ENCODE measurements at regions not wholly inside any gene's neighbourhood (a gene's known extent, or its start where the extent isn't known, plus 50 kb on each side); places are given as distances from the start of the nearest gene placed in this dataset.
"Not testable (repeated sequence)": the region's sequence is repeated elsewhere in the genome, so short reads cannot be mapped to it uniquely, and the experiment has no call there.

- H3K27ac ChIP-seq (replicated peaks), result no peak overlapping the region
- peaks cover 3% of the 10 kb centered on the region for H3K27me3 ChIP-seq (ENCODE audit: insufficient read depth, poor library complexity, severe bottlenecking)
- TF ChIP-seq SPI1 (IDR thresholded peaks at IDR 0.05; ENCODE audit: borderline replicate concordance, low read depth) (no peak), CTCF (IDR thresholded peaks at IDR 0.05; ENCODE audit: insufficient read depth, low read length) (no peak), POLR2AphosphoS5 (IDR thresholded peaks at IDR 0.05; ENCODE audit: low read depth) (no peak), GABPA (IDR thresholded peaks at IDR 0.05; ENCODE audit: low read depth) (no peak)
- TF ChIP-seq, protein P1, sequence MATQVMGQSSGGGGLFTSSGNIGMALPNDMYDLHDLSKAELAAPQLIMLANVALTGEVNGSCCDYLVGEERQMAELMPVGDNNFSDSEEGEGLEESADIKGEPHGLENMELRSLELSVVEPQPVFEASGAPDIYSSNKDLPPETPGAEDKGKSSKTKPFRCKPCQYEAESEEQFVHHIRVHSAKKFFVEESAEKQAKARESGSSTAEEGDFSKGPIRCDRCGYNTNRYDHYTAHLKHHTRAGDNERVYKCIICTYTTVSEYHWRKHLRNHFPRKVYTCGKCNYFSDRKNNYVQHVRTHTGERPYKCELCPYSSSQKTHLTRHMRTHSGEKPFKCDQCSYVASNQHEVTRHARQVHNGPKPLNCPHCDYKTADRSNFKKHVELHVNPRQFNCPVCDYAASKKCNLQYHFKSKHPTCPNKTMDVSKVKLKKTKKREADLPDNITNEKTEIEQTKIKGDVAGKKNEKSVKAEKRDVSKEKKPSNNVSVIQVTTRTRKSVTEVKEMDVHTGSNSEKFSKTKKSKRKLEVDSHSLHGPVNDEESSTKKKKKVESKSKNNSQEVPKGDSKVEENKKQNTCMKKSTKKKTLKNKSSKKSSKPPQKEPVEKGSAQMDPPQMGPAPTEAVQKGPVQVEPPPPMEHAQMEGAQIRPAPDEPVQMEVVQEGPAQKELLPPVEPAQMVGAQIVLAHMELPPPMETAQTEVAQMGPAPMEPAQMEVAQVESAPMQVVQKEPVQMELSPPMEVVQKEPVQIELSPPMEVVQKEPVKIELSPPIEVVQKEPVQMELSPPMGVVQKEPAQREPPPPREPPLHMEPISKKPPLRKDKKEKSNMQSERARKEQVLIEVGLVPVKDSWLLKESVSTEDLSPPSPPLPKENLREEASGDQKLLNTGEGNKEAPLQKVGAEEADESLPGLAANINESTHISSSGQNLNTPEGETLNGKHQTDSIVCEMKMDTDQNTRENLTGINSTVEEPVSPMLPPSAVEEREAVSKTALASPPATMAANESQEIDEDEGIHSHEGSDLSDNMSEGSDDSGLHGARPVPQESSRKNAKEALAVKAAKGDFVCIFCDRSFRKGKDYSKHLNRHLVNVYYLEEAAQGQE (IDR thresholded peaks at IDR 0.05; ENCODE audit: insufficient replicate concordance, low read depth), result no peak
- no peak overlapping the region for H3K4me3 ChIP-seq (replicated peaks; ENCODE audit: insufficient read depth, low read length)
- DNase-seq (ENCODE audit: low read depth in 1 of 2, low spot score in 1 of 2), result no peak
These were observed 55.8 kb upstream of the NANOS1 start for GRCh38 chr10:118973744-118974143.

GRCh38 chr10:118974951-118975350 lies 54.6 kb upstream of the NANOS1 start:
- DNase-seq (ENCODE audit: low read depth in 1 of 2, low spot score in 1 of 2), result no peak
- peaks cover 3% of the 10 kb centered on the region for H3K27me3 ChIP-seq (ENCODE audit: insufficient read depth, poor library complexity, severe bottlenecking)
- TF ChIP-seq SPI1 (IDR thresholded peaks at IDR 0.05; ENCODE audit: borderline replicate concordance, low read depth) (no peak), CTCF (IDR thresholded peaks at IDR 0.05; ENCODE audit: insufficient read depth, low read length) (no peak), GABPA (IDR thresholded peaks at IDR 0.05; ENCODE audit: low read depth) (no peak)
- TF ChIP-seq, protein P1 (IDR thresholded peaks at IDR 0.05; ENCODE audit: insufficient replicate concordance, low read depth), result no peak
- H3K27ac ChIP-seq (replicated peaks), result no peak overlapping the region
- no peak overlapping the region for H3K4me3 ChIP-seq (replicated peaks; ENCODE audit: insufficient read depth, low read length)

DNA sequence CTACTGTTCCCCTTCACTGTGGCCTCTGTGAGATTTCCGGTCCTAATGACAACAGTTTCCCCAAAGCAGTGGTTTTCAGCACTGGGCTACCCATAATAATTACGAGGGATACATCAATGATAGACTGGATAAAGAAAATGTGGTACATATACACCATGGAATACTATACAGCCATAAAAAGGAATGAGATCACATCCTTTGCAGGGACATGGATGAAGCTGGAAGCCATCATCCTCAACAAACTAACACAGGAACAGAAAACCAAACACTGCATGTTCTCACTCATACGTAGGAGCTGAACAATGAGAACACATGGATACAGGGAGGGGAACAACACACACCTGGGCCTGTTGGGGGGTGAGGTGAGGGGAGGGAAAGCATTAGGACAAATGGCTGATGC lies 53.3 kb upstream of the NANOS1 start:
- not testable (repeated sequence) for DNase-seq (ENCODE audit: low read depth in 1 of 2, low spot score in 1 of 2); H3K27ac ChIP-seq (replicated peaks); H3K27me3 ChIP-seq (ENCODE audit: insufficient read depth, poor library complexity, severe bottlenecking); H3K4me3 ChIP-seq (replicated peaks; ENCODE audit: insufficient read depth, low read length)

DNA sequence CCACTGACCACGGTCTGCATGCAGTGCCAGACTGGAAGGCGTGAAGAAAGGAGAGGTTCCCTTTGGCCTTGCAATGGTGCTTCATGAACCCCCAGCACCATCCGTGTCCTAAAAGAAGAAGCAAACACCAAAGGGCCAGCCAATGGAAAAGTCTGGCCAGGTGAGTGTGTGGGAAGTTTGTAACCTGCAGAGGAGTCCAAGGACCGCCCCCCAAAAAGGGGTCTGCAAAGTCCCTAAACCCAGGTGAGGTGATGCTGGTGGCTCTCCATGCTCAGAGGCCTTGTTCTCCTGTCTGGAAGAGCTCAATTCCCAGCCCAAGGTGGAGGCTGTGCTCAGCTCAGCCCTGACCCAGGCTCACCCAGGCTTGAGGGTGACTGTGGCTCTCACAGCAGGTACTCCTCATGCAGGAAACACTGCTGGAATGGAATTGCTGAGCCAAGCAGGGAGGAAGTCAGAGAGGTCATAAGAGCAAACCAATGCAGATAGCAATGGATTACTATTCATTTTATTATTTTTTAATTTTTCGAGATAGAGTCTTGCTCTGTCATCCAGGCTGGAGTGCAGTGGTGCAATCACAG lies 52.4 kb upstream of the NANOS1 start:
- Histone ChIP-seq H3K4me3 (replicated peaks; ENCODE audit: insufficient read depth, low read length) (no peak overlapping the region), H3K27ac (replicated peaks) (no peak overlapping the region), H3K27me3 (ENCODE audit: insufficient read depth, poor library complexity, severe bottlenecking) (no peaks in the 10 kb centered on the region)
- TF ChIP-seq, protein P1 (IDR thresholded peaks at IDR 0.05; ENCODE audit: insufficient replicate concordance, low read depth), result no peak
- no peak for TF ChIP-seq GABPA (IDR thresholded peaks at IDR 0.05; ENCODE audit: low read depth)
- no peak for DNase-seq (ENCODE audit: low read depth in 1 of 2, low spot score in 1 of 2)
